KBM-7 (cell line): ENCODE measurements at regions not wholly inside any gene's neighbourhood (a gene's known extent, or its start where the extent isn't known, plus 50 kb on each side); places are given as distances from the start of the nearest gene placed in this dataset.

ENCODE experiments used
- DNase-seq: peaks from one replicate; pipeline ENCODE4 v3.0.0-alpha.2; 2015
- in situ Hi-C: fragments of 300-500 bp; cut with MboI; formaldehyde crosslinking; loops from 2 replicates; pipeline ENCODE4 v1.14.3; 2020; ENCODE audit warnings: low sequenced_read_pairs, low pct_unique_long_range_greater_than_20kb, mixed read lengths

GRCh38 chr5:67405755-67406154 lies 209.2 kb upstream of the CD180 start:
- no peak for DNase-seq
- in situ Hi-C loops = no loop called here

- DNase-seq = no peak
- in situ Hi-C loops = no loop called here
Observed at GRCh38 chr5:67405101-67405364, 208.4 kb upstream of the CD180 start.

GRCh38 chr5:67404256-67405100 lies 207.9 kb upstream of the CD180 start:
- no peak for DNase-seq
- in situ Hi-C loops = no loop called here

- in situ Hi-C loops = no loop called here
- no peak for DNase-seq
Observed at GRCh38 chr5:67402526-67402925, 205.9 kb upstream of the CD180 start.

GRCh38 chr5:67401172-67401571 lies 204.6 kb upstream of the CD180 start:
- in situ Hi-C loops = no loop called here

GRCh38 chr5:67400752-67401151 lies 204.2 kb upstream of the CD180 start:
- in situ Hi-C loops = no loop called here
- no peak for DNase-seq

More at GRCh38 chr5:67401172-67401571, 204.6 kb upstream of the CD180 start:
- no peak for DNase-seq

- in situ Hi-C loops = no loop called here
- peak; percentile 14 for DNase-seq
Observed at GRCh38 chr5:67395790-67396418, 199.3 kb upstream of the CD180 start.

GRCh38 chr5:67393211-67393610 lies 196.6 kb upstream of the CD180 start:
- in situ Hi-C loops = no loop called here
- DNase-seq = no peak

- in situ Hi-C loops = no loop called here
- DNase-seq = no peak
Observed at GRCh38 chr5:67390935-67391334, 194.3 kb upstream of the CD180 start.

- DNase-seq = no peak
- in situ Hi-C loops = no loop called here
Observed at GRCh38 chr5:67383451-67383850, 186.9 kb upstream of the CD180 start.

- no peak for DNase-seq
- in situ Hi-C loops = no loop called here
Observed at GRCh38 chr5:67381236-67381880, 184.8 kb upstream of the CD180 start.

GRCh38 chr5:67380431-67380830 lies 183.8 kb upstream of the CD180 start:
- in situ Hi-C loops = no loop called here
- DNase-seq = no peak

GRCh38 chr5:67379753-67380152 lies 183.2 kb upstream of the CD180 start:
- in situ Hi-C loops = no loop called here
- no peak for DNase-seq

GRCh38 chr5:67378256-67378655 lies 181.7 kb upstream of the CD180 start:
- DNase-seq = no peak
- in situ Hi-C loops = no loop called here

GRCh38 chr5:67377631-67378030 lies 181.0 kb upstream of the CD180 start:
- in situ Hi-C loops = no loop called here
- DNase-seq = no peak

- in situ Hi-C loops = no loop called here
- DNase-seq = no peak
Observed at GRCh38 chr5:67375606-67376005, 179.0 kb upstream of the CD180 start.

GRCh38 chr5:67374378-67374777 lies 177.8 kb upstream of the CD180 start:
- in situ Hi-C loops = no loop called here
- no peak for DNase-seq

- in situ Hi-C loops = no loop called here
- DNase-seq = no peak
Observed at GRCh38 chr5:67373518-67373917, 176.9 kb upstream of the CD180 start.

GRCh38 chr5:67372887-67373286 lies 176.3 kb upstream of the CD180 start:
- in situ Hi-C loops = no loop called here

GRCh38 chr5:67371924-67372323 lies 175.3 kb upstream of the CD180 start:
- in situ Hi-C loops = no loop called here
- DNase-seq = no peak

More at GRCh38 chr5:67372887-67373286, 176.3 kb upstream of the CD180 start:
- no peak for DNase-seq
